ENCODE measurements at regions not wholly inside any gene's neighbourhood (a gene's known extent, or its start where the extent isn't known, plus 50 kb on each side); places are given as distances from the start of the nearest gene placed in this dataset.

GRCh38 chr16:13829697-13830299, 90.2 kb upstream of the ERCC4 start:
- TF ChIP-seq EP300 (IDR thresholded peaks at IDR 0.05) (no peak), CTCF (IDR thresholded peaks at IDR 0.05) (no peak), POLR2A (IDR thresholded peaks at IDR 0.05) (no peak)

Measured in sigmoid colon (tissue), 4 donors.